ENCODE measurements at regions not wholly inside any gene's neighbourhood (a gene's known extent, or its start where the extent isn't known, plus 50 kb on each side); places are given as distances from the start of the nearest gene placed in this dataset.
"Not testable (repeated sequence)": the region's sequence is repeated elsewhere in the genome, so short reads cannot be mapped to it uniquely, and the experiment has no call there.

DNA sequence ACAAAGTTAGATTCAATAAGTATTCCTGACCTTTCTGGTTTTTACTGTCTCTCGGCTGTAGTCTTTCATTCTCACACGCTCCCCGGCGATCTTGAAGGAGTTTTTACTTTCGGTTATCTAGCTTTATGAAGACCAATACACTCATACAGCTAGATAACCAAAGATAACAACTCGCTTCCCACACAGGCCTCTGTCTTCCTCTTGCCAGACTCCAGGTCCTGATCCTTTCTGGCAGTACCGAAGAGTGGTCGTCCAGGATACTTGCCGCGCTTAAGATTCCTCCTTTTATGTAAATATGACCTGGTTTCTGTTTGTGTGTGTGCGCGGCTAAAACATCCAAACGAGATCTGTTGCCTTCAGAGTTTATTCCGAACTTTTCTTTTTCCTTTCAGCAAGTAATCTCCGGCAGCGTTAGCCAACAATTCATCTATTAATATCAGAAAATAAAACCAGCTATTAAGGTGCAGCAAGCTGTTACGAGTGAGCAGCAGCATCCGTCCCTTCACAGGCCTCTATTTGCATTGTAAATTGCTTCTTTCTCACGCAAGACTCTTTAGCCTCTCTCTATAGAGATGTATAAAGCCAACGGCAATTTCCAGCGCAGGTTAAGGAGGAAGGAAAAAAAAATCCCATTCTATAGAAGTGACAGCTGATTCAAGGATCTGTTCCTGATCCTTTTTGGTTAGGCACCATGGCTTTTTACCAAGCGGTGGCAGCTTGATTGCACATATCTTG lies 216.1 kb downstream of the MEF2C start:
- DNase-seq (ENCODE audit: low read depth), result no peak

DNA sequence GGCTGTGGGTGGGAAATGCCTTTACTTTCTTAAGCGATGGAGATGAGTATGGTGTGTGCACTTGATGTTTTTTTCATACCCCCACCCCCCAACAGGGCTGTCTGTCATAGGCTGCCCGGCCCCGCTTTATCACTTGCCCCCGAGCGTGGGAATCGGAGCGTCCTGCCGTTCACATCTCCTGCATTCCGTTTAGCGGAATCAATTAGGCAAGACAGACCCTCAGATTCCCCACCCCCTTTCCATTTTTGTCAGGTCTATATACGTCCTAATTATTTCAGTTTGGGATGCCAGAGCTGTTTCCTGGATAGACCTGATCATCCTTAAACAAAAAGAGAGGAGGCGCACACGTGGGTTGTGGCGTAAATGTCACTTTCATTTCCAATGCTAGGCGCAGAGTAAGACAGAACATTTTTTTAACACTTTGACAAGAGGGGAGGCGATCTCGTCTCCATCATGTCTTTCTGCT lies 217.2 kb downstream of the MEF2C start:
- DNase-seq (ENCODE audit: low read depth), result no peak

DNA sequence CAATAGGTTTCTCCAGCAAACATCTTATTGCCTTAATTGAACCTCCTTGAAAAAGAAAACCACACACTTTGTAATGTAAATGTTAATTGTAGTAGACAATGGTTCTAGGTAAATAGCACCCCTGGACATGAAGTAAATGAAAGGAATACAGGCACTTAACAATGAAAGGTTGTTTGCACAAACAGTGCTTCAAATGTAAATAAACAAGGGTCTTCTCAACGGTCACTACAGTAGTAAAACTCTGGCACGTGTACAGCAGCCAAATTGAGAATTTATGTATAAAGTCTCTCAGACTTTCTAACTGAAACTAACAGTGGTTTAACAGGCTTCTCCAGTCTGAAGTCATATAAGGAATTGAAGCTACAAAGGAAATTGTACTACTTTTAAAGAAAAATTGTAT lies 218.3 kb downstream of the MEF2C start:
- DNase-seq (ENCODE audit: low read depth), result no peak

DNA sequence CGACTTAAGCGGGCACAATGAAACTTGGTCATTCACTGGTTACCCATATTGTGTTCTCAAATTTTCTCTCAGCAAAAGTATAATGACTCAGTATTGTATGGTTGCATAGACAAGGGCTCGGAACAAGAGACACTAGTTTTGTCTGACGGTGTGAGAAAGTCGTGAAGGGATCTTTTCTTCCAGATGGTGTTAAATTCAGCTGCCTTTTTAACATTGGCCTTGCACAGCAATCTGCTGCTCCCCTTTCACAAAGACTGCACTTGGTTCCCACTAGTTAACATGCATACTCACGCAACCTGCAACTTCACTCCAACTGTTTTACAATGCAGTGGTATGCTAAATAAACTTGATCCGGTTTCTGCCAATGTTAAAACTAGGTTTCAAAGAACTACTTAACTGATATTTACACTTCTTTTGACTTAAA lies 219.2 kb downstream of the MEF2C start:
- DNase-seq (ENCODE audit: low read depth), result no peak

DNA sequence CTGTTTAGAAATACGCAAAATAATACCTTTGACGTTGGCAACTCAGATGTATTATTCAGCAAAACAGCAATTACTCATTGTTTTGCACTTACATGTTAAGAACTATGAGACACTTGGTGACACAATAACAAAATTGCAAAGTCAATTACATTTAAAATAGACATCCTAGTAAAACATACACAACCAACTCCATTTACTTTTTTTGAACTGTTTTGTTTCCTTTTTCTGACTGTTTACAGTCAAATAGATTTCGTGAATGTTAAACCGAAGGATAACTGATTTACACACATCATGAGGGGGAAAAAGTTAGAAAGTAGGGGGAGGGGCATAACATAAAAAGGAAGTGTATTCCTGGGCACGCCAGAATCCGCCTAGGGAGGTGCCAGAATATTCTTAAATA lies 220.1 kb downstream of the MEF2C start:
- no peak for DNase-seq (ENCODE audit: low read depth)

DNA sequence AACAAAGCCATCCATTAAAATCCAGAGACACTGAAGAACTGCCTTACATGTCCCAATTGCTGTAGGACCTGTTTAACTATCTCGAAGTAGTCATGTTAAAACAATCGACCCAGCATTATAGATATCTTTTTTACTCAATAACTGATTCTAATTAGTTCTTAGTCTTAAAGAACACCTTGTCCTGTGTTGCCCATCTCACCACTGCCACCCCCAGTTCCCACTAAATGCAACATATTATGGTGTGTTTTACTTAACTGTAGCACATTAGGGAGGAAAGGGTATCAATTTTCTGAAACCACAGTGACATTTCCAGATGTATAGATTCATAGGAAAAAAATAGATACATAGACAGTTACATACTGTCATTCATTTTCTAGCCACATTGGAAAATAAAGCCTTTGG lies 221.2 kb downstream of the MEF2C start:
- no peak for DNase-seq (ENCODE audit: low read depth)

DNA sequence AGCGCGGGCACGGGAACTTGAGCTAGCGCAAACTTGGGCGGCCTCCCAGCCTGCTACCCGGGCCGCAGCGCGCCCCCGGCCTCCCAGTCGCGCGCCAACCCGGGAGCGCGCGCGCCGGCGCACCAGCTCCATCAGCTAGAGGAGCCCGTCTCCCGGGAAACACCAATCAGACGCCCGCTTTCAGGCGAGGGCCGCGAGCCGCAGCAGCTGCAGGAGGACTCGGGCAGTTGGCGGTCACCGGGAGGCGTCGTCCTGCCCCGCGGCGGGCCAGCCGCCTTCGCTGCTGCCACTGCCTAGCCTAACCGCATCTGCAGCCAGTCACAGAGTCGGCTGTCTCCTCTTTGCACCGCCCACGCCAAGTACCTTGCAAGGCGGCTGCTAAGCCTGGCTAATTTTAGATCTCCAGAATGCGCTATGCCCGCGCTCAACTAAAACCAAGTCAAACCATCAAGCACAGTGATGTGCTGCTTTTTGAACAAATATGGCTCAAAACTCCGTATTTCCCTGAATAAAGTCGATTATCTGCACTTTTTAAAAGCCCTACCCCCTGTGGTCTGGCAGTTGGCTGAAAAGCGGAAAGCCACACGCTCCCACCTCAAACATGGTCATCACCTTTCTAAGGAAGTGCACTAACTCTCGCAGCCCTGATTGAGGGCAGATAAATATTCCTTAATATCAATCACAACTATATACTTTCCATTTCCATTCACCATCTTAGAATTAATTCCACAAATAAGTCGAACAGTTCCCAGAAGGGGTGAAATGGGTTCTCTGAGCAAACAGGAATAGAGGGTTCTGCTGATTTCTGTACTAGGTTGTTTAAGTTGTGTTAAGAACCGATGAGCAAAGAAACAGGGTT lies 221.8 kb downstream of the MEF2C start:
- peak; percentile 65 for DNase-seq (ENCODE audit: low read depth)

DNA sequence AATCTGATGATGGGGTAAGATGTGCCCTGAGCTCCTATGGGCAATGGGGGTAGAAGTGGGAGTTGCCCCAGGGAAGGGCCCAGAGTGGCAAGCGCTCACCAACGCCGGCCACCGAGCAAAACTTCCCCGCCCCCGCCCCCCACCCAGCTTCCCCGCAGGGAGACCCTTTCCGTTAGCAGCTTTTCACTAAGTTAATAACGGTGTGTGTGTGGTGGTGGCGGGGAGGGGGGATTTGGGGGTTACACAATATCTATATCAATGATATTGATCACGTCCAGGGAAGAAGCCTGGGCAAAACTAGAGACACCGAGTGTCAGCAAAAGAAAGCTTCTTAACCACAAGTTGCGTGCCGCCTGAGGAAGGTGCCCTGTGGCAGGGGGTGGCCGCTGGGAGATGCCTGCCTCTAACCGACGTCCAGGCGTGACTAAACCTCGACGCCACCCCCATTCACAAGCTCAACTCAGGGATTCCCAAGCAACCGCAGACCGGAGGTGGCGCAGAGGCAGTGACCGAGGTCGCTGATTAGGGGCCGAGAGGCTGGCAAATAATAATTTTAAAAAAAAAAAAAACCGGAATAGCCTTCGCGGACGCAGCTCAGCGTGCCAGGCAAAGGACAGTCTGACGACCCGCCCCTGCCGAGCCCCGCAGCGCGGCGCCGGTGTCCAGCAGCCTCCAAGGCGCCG lies 222.6 kb downstream of the MEF2C start:
- DNase-seq (ENCODE audit: low read depth), result no peak

DNA sequence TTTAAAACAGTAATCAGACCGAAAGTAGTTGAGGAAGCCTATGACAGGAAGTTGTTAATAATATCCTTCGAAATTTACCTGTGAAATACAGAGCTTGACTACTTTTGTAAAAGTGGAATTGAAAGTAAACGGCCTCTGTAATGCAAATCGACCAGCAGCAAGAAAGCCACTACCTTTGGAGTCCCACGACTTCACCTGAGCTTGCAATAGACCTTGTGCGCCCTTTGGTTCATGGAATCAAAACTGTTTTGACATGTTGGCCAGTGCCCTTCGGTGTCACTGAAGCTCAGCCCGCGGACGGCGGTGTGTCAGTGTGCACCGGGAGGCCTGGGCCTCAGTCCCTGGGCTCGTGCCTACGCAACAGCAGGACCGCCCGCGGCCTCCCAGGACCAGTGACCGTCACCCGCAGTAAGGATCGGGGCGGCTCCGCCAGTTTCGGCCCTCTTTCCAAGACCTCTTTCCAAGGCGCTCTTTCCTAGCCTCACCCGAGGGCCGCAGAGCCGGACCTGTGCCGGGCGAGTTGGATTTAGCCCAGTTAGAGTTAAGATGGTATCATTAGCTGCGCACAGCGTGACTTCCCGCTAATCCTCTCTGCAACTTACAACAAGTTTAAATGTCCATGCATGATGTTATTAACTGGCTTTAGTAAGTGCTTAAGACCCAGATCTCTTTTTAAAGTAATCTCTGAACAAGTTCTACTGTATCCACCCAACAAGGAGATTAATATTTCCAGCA lies 223.3 kb downstream of the MEF2C start:
- no peak for DNase-seq (ENCODE audit: low read depth)

DNA sequence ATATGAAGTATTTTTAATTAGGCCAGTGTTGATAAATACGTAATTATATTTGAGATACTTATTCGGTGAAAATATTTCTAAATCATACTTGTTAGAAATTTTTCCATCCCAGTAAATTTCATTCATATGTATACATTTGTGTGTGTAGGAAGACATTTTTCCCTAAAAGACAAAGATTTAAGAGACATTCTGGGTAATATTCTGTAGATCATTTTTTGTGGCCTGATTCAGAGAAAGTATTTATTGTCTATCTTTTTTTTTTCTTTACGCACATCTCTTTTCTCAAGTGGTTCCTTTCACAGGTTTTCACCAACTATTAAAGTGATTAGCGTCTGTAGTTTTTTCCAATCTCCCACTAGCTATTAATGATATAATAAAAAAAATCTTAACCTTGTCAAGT lies 224.1 kb downstream of the MEF2C start:
- DNase-seq (ENCODE audit: low read depth), result no peak

DNA sequence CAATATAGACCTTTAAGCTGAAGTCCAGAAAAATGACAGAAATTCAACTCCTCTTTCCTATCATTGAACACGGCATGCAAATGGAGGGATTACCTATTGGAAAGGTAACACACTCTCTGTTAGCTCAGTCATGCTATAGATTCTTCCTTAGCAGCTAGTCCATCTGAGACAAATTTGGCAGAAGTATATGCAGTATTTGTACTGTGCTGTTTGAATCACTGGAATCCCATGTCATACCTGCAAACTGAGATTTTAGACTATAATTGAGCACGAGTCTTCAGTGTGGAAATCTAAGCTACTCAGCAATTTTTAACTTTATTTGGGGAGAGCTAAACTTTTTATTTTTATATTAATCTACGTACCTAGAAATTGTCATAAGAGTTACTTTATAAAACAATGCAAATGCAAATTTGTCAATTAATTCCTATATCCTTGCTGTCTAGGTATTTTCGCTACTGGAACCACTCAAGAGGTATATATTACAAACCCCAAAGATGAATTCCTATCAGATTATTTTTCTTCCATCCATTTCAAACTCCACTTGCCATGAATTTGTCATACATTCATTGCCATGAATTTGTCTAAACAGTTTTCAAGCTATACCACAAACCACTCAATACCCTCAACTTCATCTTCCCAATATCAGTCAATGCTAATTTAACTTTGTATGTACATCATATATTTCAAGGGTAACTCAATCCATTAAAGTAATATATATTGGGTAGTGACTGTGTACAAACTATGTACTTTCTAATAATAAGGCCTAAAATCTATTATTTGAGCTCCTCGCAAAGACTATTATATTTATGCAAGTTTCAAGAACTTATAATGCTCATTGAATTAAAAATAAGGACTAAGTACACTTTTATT lies 224.8 kb downstream of the MEF2C start:
- no peak for DNase-seq (ENCODE audit: low read depth)

DNA sequence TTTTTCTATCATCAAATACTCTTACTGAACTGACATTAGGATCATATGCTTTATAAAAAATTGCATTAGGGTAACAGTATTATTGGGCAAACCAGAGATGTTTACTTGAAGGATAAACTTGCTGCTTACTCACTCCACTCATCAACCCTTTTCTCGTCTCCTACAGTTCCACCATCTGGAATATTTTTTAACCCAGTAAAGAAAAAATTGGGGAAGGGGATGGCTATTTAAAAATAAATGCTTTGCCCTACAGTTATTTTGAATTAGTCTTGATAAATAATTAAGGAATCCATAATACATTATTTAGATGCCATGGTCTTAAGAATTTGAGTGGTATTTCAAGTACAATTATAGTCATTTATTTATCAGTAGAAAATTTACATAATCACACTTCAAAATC lies 225.8 kb downstream of the MEF2C start:
- no peak for DNase-seq (ENCODE audit: low read depth)

DNA sequence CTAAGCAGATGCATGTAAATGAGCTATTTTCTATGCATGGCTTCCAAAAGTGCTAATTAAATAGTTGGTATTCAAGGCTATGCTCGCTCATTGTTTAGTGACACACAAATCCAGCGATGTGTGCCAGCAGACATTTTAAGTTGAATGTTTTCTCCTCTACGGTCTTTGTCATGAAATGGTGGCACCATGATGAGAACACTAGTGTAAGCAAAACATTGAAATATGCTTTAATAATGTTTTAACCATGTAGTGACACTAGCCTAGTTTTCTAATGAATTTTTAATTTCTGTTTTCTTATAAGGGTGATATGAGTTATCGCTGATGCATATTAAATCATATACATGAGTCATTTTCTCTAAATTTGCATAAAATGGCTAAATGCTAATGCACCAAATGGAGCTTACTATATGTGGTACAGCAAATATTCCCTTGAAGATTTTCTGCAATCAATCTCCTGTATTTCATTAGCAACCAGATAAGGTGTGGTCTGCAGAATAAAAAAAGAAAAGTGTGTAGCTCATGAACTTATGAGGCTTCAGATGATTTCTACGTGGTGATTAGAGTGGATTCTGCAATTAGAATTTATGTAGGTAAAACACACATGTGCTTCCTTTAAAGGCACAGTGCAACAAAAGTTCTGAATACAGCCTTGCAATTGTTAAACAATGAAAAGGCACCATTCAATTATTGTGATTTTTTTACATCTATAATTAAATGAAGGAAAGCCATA lies 226.6 kb downstream of the MEF2C start:
- no peak for DNase-seq (ENCODE audit: low read depth)

DNA sequence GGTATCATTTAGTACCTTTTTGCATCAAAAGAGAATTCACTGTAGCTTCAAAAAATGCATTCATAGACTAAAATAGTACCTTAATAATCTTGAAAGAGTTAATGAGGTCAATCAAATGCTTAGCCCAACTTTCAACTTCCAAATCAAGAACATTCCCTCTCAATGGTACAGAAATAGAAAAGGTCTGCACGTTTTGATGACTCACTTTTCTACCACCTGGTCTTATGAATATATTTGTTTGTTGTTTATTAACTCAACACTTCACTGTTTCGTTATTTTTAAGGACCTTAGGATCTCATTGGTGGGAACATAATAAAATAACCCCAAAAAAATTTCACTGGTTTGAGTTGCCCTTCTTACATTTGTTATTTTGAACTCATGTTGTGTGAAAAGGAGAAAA lies 229.5 kb downstream of the MEF2C start:
- DNase-seq (ENCODE audit: low read depth), result no peak

DNA sequence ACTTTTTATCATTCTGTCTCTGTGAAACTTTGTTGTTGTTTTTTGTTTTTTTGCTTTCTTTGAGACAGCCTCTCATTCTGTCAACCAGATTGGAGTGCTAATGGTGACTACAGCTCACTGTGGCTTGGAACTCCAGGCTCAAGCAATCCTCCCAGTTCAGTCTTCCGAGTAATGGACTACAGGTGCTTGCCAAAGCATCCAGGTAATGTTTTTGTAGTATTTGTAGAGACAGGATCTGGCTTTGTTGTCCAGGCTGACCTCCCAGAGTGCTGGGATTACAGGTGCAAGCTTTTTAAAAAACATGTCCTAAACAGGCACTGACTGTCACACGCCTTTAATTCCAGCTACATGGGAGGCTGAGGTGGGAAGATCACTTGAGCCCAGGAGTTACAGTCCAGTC lies 235.1 kb downstream of the MEF2C start:
- no peak for DNase-seq (ENCODE audit: low read depth)

DNA sequence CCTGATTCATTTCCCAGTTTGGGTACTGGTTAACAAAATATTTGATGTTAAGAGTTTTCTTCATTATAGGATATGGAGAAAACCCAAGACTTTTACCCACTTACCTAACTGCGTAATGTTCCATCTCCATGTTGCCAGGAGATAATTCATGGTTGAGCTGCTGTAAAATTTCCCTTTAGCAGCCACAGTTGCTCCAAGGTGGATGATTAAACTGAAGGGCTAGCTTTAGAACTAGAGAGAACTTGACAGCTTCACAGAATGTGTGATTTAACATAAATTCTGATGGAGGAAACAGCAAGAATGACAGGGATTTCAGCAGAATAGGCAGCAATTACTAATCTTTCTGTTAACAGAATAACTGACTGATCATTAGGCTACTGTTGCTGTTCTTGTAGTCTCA lies 236.1 kb downstream of the MEF2C start:
- DNase-seq (ENCODE audit: low read depth), result no peak

DNA sequence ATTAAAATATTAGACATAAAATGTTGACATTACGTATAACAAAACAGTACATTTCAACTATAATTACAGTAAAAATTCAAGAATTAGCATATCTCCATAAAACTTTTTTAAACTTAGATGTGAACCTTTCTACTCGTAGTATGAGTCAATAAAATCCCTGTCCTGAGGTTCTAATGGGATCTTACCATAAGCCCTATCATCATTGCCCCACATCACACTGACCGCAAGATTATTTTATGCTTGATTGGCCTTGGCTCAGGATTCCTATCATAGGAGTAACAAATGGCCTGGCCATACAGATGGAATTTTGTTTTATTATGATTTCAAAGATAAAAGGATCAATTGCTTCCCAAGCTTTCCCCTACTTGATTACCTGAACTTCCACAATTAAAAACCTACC lies 238.3 kb downstream of the MEF2C start:
- DNase-seq (ENCODE audit: low read depth), result no peak

DNA sequence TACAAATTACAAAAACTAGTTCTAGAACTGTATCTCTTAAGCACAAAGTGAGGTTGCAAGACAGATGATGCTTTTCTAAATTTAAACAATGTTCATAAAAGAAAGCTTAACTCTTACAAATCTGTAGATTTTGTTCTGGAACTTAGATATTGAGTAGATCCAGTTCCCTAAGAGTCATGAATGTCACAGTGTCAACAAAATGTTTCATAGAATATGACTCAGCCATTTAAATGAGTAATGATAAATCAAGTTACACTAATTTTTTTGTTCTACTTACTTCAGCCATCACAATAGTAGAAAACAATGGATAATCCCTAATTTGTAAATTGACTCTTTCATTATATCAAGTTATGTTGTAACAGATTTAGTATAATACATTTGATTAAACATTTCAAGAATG lies 239.7 kb downstream of the MEF2C start:
- no peak for DNase-seq (ENCODE audit: low read depth)

DNA sequence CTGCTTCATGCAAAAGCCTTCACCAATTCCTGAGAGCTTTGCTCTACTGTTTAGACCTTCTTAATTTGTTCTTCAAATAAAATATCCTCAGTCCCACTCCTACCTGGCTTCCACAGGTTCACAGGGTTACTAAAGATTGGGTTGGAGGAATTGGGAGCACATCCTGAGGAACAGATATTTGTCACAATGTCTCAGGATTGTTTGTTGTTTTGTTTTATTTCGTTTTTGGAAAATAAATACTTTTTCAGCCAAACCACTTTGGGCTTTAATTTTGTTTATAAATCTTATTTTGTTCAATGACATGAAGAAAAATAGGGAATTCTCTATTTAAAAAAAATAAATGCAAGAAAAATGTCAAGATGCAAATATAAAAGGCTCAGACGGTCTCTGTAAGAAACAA lies 249.0 kb downstream of the MEF2C start:
- DNase-seq (ENCODE audit: low read depth), result no peak

DNA sequence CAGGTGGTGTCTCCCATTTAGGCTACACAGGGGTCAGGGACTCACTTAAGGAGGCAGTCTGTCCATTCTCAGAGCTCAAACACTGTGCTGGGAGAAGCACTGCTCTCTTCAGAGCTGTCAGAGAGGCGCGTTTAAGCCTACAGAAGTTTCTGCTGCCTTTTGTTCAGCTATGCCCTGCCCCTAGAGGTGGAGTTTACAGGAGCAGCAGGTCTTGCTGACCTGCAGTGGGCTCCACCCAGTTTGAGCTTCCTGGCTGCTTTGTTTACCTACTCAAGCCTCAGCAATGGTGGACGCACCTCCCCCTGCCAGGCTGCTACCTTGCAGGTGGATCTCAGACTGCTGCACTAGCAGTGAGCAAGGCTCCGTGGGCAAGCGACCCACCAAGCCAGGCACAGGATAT lies 260.1 kb downstream of the MEF2C start:
- not testable (repeated sequence) for DNase-seq (ENCODE audit: low read depth)

Measured in HS-5 (cell line).